ENCODE measurements at regions not wholly inside any gene's neighbourhood (a gene's known extent, or its start where the extent isn't known, plus 50 kb on each side); places are given as distances from the start of the nearest gene placed in this dataset.

- ChIA-PET POLR2A (no interaction called here), CTCF (no interaction called here)
- Mint-ChIP-seq H3K36me3 (peaks cover 39% of the 10 kb centered on the region), H3K4me1 (no peaks in the 10 kb centered on the region), H3K27me3 (ENCODE audit: low read depth) (no peaks in the 10 kb centered on the region), H3K27ac (no peak overlapping the region), H3K4me3 (no peak overlapping the region), H3K9me3 (peaks cover 52% of the 10 kb centered on the region)
- TF ChIP-seq FOXP1 (CRISPR knock-in tag; IDR thresholded peaks at IDR 0.05; ENCODE audit: borderline replicate concordance): no peak
- TF ChIP-seq, protein P1, sequence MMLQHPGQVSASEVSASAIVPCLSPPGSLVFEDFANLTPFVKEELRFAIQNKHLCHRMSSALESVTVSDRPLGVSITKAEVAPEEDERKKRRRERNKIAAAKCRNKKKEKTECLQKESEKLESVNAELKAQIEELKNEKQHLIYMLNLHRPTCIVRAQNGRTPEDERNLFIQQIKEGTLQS (CRISPR knock-in tag; conservative IDR thresholded peaks at IDR 0.05): no peak
- TF ChIP-seq IRF2 (CRISPR knock-in tag; IDR thresholded peaks at IDR 0.05; ENCODE audit: borderline replicate concordance, low read depth): no peak
- TF ChIP-seq JAZF1 (CRISPR knock-in tag; IDR thresholded peaks at IDR 0.05): no peak
- TF ChIP-seq ESRRA (CRISPR knock-in tag; IDR thresholded peaks at IDR 0.05; ENCODE audit: borderline replicate concordance): no peak
- TF ChIP-seq NR2C2 (CRISPR knock-in tag; IDR thresholded peaks at IDR 0.05): no peak
- TF ChIP-seq ZNF219 (CRISPR knock-in tag; IDR thresholded peaks at IDR 0.05; ENCODE audit: borderline replicate concordance): no peak
- no peak for TF ChIP-seq NFE2L1 (CRISPR knock-in tag; IDR thresholded peaks at IDR 0.05)
- no peak for TF ChIP-seq ZNF423 (CRISPR knock-in tag; IDR thresholded peaks at IDR 0.05)
- TF ChIP-seq TEAD1 (CRISPR knock-in tag; IDR thresholded peaks at IDR 0.05): no peak
- no peak for TF ChIP-seq MXD4 (CRISPR knock-in tag; IDR thresholded peaks at IDR 0.05; ENCODE audit: borderline replicate concordance)
- TF ChIP-seq RELA (CRISPR knock-in tag; IDR thresholded peaks at IDR 0.05; ENCODE audit: borderline replicate concordance): no peak
- no peak for TF ChIP-seq IRF1 (CRISPR knock-in tag; IDR thresholded peaks at IDR 0.05)
- no peak for TF ChIP-seq ZNF138 (CRISPR knock-in tag; conservative IDR thresholded peaks at IDR 0.05)
- no peak for TF ChIP-seq FOXK1 (CRISPR knock-in tag; IDR thresholded peaks at IDR 0.05)
- TF ChIP-seq PRDM15 (CRISPR knock-in tag; IDR thresholded peaks at IDR 0.05): no peak
- no peak for ATAC-seq
- DNase-seq (ENCODE audit: low spot score): no peak
These were observed 339.3 kb downstream of the BCKDHB start for GRCh38 chr6:80445751-80446150.

DNA sequence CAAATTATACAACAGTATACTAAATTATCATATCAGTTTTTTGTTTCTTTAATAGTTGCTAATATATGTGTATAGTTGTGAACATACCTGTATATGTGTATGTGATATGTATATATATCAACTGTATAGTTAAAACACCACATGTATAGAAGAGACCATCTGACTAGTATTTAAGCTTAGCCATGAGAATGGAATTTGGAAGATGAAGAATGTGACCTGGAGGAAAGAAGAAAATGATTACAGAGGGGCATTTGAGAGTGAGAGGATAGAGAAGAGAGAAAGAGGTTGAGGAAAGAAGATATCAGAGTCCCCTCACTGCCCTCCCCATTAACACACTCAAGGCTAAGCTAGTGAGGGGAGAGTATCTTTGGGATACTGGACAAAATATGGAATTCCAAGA is 335.9 kb downstream of the BCKDHB start:
- Mint-ChIP-seq H3K36me3 (peaks cover 31% of the 10 kb centered on the region), H3K27ac (no peak overlapping the region), H3K4me1 (peaks cover 7% of the 10 kb centered on the region), H3K4me3 (no peak overlapping the region), H3K27me3 (ENCODE audit: low read depth) (no peaks in the 10 kb centered on the region), H3K9me3 (peaks cover 32% of the 10 kb centered on the region)
- no peak for DNase-seq (ENCODE audit: low spot score)
- no peak for ATAC-seq
- ChIA-PET POLR2A (no interaction called here), CTCF (no interaction called here)
- TF ChIP-seq, protein P2, sequence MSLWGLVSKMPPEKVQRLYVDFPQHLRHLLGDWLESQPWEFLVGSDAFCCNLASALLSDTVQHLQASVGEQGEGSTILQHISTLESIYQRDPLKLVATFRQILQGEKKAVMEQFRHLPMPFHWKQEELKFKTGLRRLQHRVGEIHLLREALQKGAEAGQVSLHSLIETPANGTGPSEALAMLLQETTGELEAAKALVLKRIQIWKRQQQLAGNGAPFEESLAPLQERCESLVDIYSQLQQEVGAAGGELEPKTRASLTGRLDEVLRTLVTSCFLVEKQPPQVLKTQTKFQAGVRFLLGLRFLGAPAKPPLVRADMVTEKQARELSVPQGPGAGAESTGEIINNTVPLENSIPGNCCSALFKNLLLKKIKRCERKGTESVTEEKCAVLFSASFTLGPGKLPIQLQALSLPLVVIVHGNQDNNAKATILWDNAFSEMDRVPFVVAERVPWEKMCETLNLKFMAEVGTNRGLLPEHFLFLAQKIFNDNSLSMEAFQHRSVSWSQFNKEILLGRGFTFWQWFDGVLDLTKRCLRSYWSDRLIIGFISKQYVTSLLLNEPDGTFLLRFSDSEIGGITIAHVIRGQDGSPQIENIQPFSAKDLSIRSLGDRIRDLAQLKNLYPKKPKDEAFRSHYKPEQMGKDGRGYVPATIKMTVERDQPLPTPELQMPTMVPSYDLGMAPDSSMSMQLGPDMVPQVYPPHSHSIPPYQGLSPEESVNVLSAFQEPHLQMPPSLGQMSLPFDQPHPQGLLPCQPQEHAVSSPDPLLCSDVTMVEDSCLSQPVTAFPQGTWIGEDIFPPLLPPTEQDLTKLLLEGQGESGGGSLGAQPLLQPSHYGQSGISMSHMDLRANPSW (CRISPR knock-in tag; conservative IDR thresholded peaks at IDR 0.05; ENCODE audit: low read depth): no peak
- TF ChIP-seq ZNF532 (CRISPR knock-in tag; IDR thresholded peaks at IDR 0.05; ENCODE audit: borderline replicate concordance) (no peak), E2F4 (CRISPR knock-in tag; IDR thresholded peaks at IDR 0.05; ENCODE audit: borderline replicate concordance, low read depth) (no peak), OVOL2 (CRISPR knock-in tag; IDR thresholded peaks at IDR 0.05; ENCODE audit: borderline replicate concordance) (no peak)
- TF ChIP-seq, protein P3, sequence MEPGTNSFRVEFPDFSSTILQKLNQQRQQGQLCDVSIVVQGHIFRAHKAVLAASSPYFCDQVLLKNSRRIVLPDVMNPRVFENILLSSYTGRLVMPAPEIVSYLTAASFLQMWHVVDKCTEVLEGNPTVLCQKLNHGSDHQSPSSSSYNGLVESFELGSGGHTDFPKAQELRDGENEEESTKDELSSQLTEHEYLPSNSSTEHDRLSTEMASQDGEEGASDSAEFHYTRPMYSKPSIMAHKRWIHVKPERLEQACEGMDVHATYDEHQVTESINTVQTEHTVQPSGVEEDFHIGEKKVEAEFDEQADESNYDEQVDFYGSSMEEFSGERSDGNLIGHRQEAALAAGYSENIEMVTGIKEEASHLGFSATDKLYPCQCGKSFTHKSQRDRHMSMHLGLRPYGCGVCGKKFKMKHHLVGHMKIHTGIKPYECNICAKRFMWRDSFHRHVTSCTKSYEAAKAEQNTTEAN (CRISPR knock-in tag; IDR thresholded peaks at IDR 0.05): no peak

All from WTC11 (cell line).